ENCODE measurements at regions not wholly inside any gene's neighbourhood (a gene's known extent, or its start where the extent isn't known, plus 50 kb on each side); places are given as distances from the start of the nearest gene placed in this dataset.
"Not testable (repeated sequence)": the region's sequence is repeated elsewhere in the genome, so short reads cannot be mapped to it uniquely, and the experiment has no call there.

- DNase-seq (ENCODE audit: low read depth in 1 of 2, low spot score in 2 of 2); H3K4me2 ChIP-seq (ENCODE audit: insufficient read depth in 1 of 2, low read depth in 2 of 2, low read length in 2 of 2); H2BK20ac ChIP-seq (ENCODE audit: low read length); H2BK12ac ChIP-seq (ENCODE audit: low read depth, low read length); H3K23ac ChIP-seq (ENCODE audit: insufficient read length); H3K4ac ChIP-seq (replicated peaks; ENCODE audit: insufficient read length, low read depth, low read length); H4K20me1 ChIP-seq (replicated peaks in 1 of 2; ENCODE audit: control insufficient read depth in 1 of 2, insufficient read depth in 2 of 2, low read length in 2 of 2); H3K4me1 ChIP-seq (replicated peaks in 1 of 4; ENCODE audit: control insufficient read depth in 3 of 4, insufficient read depth in 4 of 4, low read length in 3 of 4); CTCF ChIA-PET (ENCODE audit: partially characterized antibody); H3K9ac ChIP-seq (replicated peaks in 1 of 4; ENCODE audit: extremely low read depth in 1 of 4, low read depth in 3 of 4, low read length in 3 of 4); POLR2A ChIA-PET (ENCODE audit: partially characterized antibody); H2BK15ac ChIP-seq (ENCODE audit: low read length); H3K27ac ChIP-seq (ENCODE audit: low read depth, low read length); H3K79me1 ChIP-seq (ENCODE audit: low read depth, low read length); H2AFZ ChIP-seq (ENCODE audit: low read length); H3K18ac ChIP-seq (ENCODE audit: extremely low read depth, low read length); H2AK5ac ChIP-seq (ENCODE audit: low read depth, low read length); FAIRE-seq; H4K91ac ChIP-seq (replicated peaks; ENCODE audit: insufficient read length, low read length); H3K4me3 ChIP-seq (ENCODE audit: extremely low read depth in 1 of 4, insufficient read depth in 2 of 4, low read depth in 3 of 4, low read length in 4 of 4); H2BK5ac ChIP-seq (ENCODE audit: low read depth, low read length); H2BK120ac ChIP-seq (replicated peaks; ENCODE audit: low read depth, low read length); H3K36me3 ChIP-seq (ENCODE audit: control insufficient read depth in 2 of 4, insufficient read depth in 4 of 4, low read length in 3 of 4); H4K8ac ChIP-seq (ENCODE audit: extremely low read depth, insufficient read depth, low read length); H3K56ac ChIP-seq (replicated peaks; ENCODE audit: insufficient read length, low read depth, low read length); H3K27me3 ChIP-seq (replicated peaks in 1 of 4; ENCODE audit: control insufficient read depth in 3 of 4, extremely low read depth in 1 of 4, insufficient read depth in 3 of 4, low read length in 3 of 4); H3K14ac ChIP-seq (ENCODE audit: insufficient read length); H3K79me2 ChIP-seq (ENCODE audit: control insufficient read depth in 1 of 2, insufficient read depth in 2 of 2, low read length in 2 of 2); H4K5ac ChIP-seq (ENCODE audit: insufficient read length, low read depth, low read length); H3K23me2 ChIP-seq (ENCODE audit: low read depth, low read length): not testable (repeated sequence)
- H3K9me3 ChIP-seq (ENCODE audit: insufficient read depth in 2 of 2, low read depth in 1 of 2, low read length in 1 of 2): peaks cover 37 to 45% of the 10 kb centered on the region in 2 experiments
Measured at GRCh38 chr14:106192701-106193100, 666.3 kb downstream of the TMEM121 start.

DNA sequence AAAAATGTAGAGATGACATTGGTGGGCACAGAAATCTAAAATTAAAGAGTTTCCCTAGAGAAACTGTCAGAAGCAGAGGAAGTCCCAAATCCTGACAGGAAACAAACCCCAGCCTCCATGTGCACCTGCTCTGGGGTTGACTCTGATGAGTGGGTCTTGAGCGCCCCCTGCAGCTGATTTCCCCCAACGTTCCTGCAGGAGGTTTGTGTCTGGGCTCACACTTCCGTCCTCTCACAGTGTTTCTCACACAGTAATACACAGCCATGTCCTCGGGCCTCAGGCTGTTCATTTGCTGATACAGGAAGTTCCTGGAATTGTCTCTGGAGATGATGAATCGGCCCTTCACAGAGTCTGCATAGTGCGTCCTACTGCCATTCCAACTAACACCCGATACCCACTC, 670.1 kb downstream of the TMEM121 start:
- H3K56ac ChIP-seq (replicated peaks; ENCODE audit: insufficient read length, low read depth, low read length); H4K8ac ChIP-seq (ENCODE audit: extremely low read depth, insufficient read depth, low read length); H3K79me2 ChIP-seq (ENCODE audit: control insufficient read depth in 1 of 2, insufficient read depth in 2 of 2, low read length in 2 of 2); H3K4me3 ChIP-seq (ENCODE audit: extremely low read depth in 1 of 4, insufficient read depth in 2 of 4, low read depth in 3 of 4, low read length in 4 of 4); H2AK5ac ChIP-seq (ENCODE audit: low read depth, low read length); DNase-seq (ENCODE audit: low read depth in 1 of 2, low spot score in 2 of 2); H3K27ac ChIP-seq (ENCODE audit: low read depth, low read length); H3K18ac ChIP-seq (ENCODE audit: extremely low read depth, low read length); H2BK20ac ChIP-seq (ENCODE audit: low read length); H2BK120ac ChIP-seq (replicated peaks; ENCODE audit: low read depth, low read length); H4K5ac ChIP-seq (ENCODE audit: insufficient read length, low read depth, low read length); H2BK5ac ChIP-seq (ENCODE audit: low read depth, low read length); FAIRE-seq; POLR2A ChIA-PET (ENCODE audit: partially characterized antibody); H3K4me2 ChIP-seq (ENCODE audit: insufficient read depth in 1 of 2, low read depth in 2 of 2, low read length in 2 of 2); H3K4me1 ChIP-seq (replicated peaks in 1 of 4; ENCODE audit: control insufficient read depth in 3 of 4, insufficient read depth in 4 of 4, low read length in 3 of 4); CTCF ChIA-PET (ENCODE audit: partially characterized antibody); H3K23me2 ChIP-seq (ENCODE audit: low read depth, low read length); H4K91ac ChIP-seq (replicated peaks; ENCODE audit: insufficient read length, low read length); H3K36me3 ChIP-seq (ENCODE audit: control insufficient read depth in 2 of 4, insufficient read depth in 4 of 4, low read length in 3 of 4); H3K4ac ChIP-seq (replicated peaks; ENCODE audit: insufficient read length, low read depth, low read length); H3K23ac ChIP-seq (ENCODE audit: insufficient read length); H3K14ac ChIP-seq (ENCODE audit: insufficient read length); H4K20me1 ChIP-seq (replicated peaks in 1 of 2; ENCODE audit: control insufficient read depth in 1 of 2, insufficient read depth in 2 of 2, low read length in 2 of 2); H2BK12ac ChIP-seq (ENCODE audit: low read depth, low read length); H3K79me1 ChIP-seq (ENCODE audit: low read depth, low read length); H3K27me3 ChIP-seq (replicated peaks in 1 of 4; ENCODE audit: control insufficient read depth in 3 of 4, extremely low read depth in 1 of 4, insufficient read depth in 3 of 4, low read length in 3 of 4); H3K9ac ChIP-seq (replicated peaks in 1 of 4; ENCODE audit: extremely low read depth in 1 of 4, low read depth in 3 of 4, low read length in 3 of 4); H2AFZ ChIP-seq (ENCODE audit: low read length); H2BK15ac ChIP-seq (ENCODE audit: low read length): not testable (repeated sequence)
- peaks cover 58 to 63% of the 10 kb centered on the region in 2 experiments for H3K9me3 ChIP-seq (ENCODE audit: insufficient read depth in 2 of 2, low read depth in 1 of 2, low read length in 1 of 2)
- 74% methylated on average over 7 of the region's 7 CpGs; no CpG with 5 or more reads in 1 of the 2 experiments for WGBS, 2 experiments (ENCODE audit: extremely low coverage in 1 of 2, insufficient coverage in 1 of 2, insufficient read length in 1 of 2, insufficient replicate concordance in 2 of 2, low coverage in 1 of 2, low lambda C conversion rate in 2 of 2, missing lambda C conversion rate in 1 of 2)

All from H1 (cell line).